SU-DHL-6 (cell line): ENCODE measurements at regions not wholly inside any gene's neighbourhood (a gene's known extent, or its start where the extent isn't known, plus 50 kb on each side); places are given as distances from the start of the nearest gene placed in this dataset.

Experiments
- EZH2phosphoT487 ChIP-seq: fragments of 200-600 bp; sonication (generic), shearing (Covaris generic); conservative IDR thresholded peaks from 2 replicates; pipeline ENCODE4 v1.6.1; 2018; ENCODE audit warnings: mild to moderate bottlenecking, antibody characterized with exemption, low read length, moderate library complexity, mixed read lengths
- TF ChIP-seq, protein P1 (sequence below): fragments of 200-600 bp; sonication (generic); IDR thresholded peaks from one replicate; pipeline ENCODE4 v1.5.1; 2017; ENCODE audit warnings: antibody characterized with exemption, mild to moderate bottlenecking, low read length, moderate library complexity; ENCODE audit not compliant: insufficient read depth, poor library complexity, severe bottlenecking

DNA sequence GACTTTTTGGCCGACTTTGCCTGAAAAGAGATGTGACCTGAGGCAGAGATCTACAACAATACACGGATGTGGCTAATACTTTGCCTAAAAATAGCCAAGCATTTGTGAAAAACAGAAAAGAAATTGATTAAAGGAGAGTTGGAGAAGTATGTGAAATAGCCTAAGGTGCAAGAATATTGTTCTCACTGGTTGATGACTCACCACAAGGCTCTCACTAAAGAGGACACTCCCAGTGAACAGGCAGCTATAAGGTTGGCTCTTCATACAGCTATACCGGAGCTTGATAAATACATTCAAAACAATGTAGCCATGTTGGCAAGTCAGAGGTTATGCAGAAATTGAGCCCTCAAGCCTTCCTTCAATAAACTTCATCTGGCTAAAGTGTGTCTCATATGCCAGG is 317.2 kb upstream of the GRAMD2B start:
- TF ChIP-seq, protein P1, sequence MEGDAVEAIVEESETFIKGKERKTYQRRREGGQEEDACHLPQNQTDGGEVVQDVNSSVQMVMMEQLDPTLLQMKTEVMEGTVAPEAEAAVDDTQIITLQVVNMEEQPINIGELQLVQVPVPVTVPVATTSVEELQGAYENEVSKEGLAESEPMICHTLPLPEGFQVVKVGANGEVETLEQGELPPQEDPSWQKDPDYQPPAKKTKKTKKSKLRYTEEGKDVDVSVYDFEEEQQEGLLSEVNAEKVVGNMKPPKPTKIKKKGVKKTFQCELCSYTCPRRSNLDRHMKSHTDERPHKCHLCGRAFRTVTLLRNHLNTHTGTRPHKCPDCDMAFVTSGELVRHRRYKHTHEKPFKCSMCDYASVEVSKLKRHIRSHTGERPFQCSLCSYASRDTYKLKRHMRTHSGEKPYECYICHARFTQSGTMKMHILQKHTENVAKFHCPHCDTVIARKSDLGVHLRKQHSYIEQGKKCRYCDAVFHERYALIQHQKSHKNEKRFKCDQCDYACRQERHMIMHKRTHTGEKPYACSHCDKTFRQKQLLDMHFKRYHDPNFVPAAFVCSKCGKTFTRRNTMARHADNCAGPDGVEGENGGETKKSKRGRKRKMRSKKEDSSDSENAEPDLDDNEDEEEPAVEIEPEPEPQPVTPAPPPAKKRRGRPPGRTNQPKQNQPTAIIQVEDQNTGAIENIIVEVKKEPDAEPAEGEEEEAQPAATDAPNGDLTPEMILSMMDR = no peak
- no peak for TF ChIP-seq EZH2phosphoT487
